ENCODE measurements at regions not wholly inside any gene's neighbourhood (a gene's known extent, or its start where the extent isn't known, plus 50 kb on each side); places are given as distances from the start of the nearest gene placed in this dataset.

GRCh38 chr16:73268366-73268993 is 220.6 kb upstream of the ZFHX3 start:
- Histone ChIP-seq H3K4me3 (ENCODE audit: low read length) (no peak overlapping the region), H3K4me1 (ENCODE audit: control insufficient read depth, low read depth, low read length) (no peaks in the 10 kb centered on the region), H3K9me3 (ENCODE audit: control insufficient read depth, low read depth, low read length) (no peaks in the 10 kb centered on the region), H3K36me3 (ENCODE audit: control insufficient read depth, low read depth, low read length) (no peaks in the 10 kb centered on the region), H3K9ac (ENCODE audit: low read length) (no peak overlapping the region), H3K27ac (ENCODE audit: low read length) (no peak overlapping the region), H3K27me3 (ENCODE audit: control insufficient read depth, insufficient read depth, low read length) (no peaks in the 10 kb centered on the region)

DNA sequence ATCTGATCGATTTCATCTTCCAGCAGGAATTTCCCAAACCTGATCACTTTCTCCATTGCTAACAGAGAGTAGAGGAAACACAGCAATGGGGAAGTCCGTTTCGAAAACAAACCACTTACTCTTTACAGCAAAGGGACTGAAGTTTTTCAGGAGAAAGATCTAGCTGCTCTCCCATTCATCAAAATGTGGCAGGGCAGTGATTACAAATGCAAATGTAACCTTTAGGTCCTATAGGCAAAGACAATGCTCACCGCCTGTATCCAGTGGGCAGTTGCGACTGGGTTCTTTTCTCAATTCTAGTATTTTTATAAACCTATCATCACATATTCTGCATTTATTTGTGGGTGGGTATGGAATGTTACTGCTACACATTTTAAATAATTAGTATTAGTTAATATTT is 218.0 kb upstream of the ZFHX3 start:
- H3K9ac ChIP-seq (ENCODE audit: low read length), result no peak overlapping the region
- H3K4me1 ChIP-seq (ENCODE audit: control insufficient read depth, low read depth, low read length), result no peaks in the 10 kb centered on the region
- no peak overlapping the region for H3K27ac ChIP-seq (ENCODE audit: low read length)
- H3K9me3 ChIP-seq (ENCODE audit: control insufficient read depth, low read depth, low read length), result no peaks in the 10 kb centered on the region
- no peaks in the 10 kb centered on the region for H3K27me3 ChIP-seq (ENCODE audit: control insufficient read depth, insufficient read depth, low read length)
- no peak overlapping the region for H3K4me3 ChIP-seq (ENCODE audit: low read length)
- H3K36me3 ChIP-seq (ENCODE audit: control insufficient read depth, low read depth, low read length), result no peaks in the 10 kb centered on the region

- Histone ChIP-seq H3K27ac (ENCODE audit: low read length) (no peak overlapping the region), H3K36me3 (ENCODE audit: control insufficient read depth, low read depth, low read length) (no peaks in the 10 kb centered on the region), H3K9ac (ENCODE audit: low read length) (no peak overlapping the region), H3K4me1 (ENCODE audit: control insufficient read depth, low read depth, low read length) (no peaks in the 10 kb centered on the region), H3K27me3 (ENCODE audit: control insufficient read depth, insufficient read depth, low read length) (no peaks in the 10 kb centered on the region), H3K4me3 (ENCODE audit: low read length) (no peak overlapping the region), H3K9me3 (ENCODE audit: control insufficient read depth, low read depth, low read length) (no peaks in the 10 kb centered on the region)
These were observed 217.4 kb upstream of the ZFHX3 start for GRCh38 chr16:73265124-73265837.

DNA sequence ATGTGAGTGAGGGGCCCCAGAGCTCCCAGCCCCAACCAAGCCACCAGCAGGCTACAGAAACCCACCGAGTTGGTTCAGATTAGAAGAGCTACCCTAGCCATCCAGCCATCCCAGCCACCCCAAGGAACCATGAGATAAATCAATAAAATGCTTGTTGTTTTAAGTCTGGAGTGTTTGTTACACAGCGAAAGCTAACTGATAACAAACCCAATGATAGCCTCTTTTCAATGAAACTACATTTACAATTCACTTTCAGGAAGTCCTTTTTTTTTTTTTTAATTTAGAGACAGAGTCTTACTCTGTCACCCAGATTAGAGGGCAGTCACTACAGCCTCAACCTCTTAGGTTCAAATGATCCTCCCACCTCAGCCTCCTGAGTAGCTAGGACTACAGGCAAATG is 215.0 kb upstream of the ZFHX3 start:
- Histone ChIP-seq H3K36me3 (ENCODE audit: control insufficient read depth, low read depth, low read length) (no peaks in the 10 kb centered on the region), H3K27ac (ENCODE audit: low read length) (no peak overlapping the region), H3K4me1 (ENCODE audit: control insufficient read depth, low read depth, low read length) (no peaks in the 10 kb centered on the region), H3K9me3 (ENCODE audit: control insufficient read depth, low read depth, low read length) (no peaks in the 10 kb centered on the region), H3K4me3 (ENCODE audit: low read length) (no peak overlapping the region), H3K9ac (ENCODE audit: low read length) (no peak overlapping the region), H3K27me3 (ENCODE audit: control insufficient read depth, insufficient read depth, low read length) (no peaks in the 10 kb centered on the region)

DNA sequence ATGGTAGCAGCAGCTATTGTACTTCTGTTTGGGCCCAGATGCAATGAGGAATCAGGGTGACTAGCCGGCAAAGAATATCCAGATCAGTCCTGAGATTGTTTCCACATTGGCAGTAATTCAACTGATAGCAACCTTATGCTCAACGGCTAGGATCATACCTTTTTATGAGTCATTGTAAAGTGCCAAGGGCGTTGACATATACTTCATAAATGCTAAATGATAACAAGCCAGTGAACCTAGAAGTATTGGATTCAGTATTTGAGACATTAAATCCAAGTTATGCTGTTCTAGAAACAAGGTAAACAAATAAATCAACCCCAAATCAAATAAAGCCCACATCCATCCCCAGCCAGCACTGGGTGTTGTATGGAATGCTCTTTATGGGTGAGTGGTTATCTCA is 207.1 kb upstream of the ZFHX3 start:
- H3K27me3 ChIP-seq (ENCODE audit: control insufficient read depth, insufficient read depth, low read length), result no peaks in the 10 kb centered on the region
- no peaks in the 10 kb centered on the region for H3K4me1 ChIP-seq (ENCODE audit: control insufficient read depth, low read depth, low read length)
- no peaks in the 10 kb centered on the region for H3K9me3 ChIP-seq (ENCODE audit: control insufficient read depth, low read depth, low read length)
- H3K4me3 ChIP-seq (ENCODE audit: low read length), result no peak overlapping the region
- no peak overlapping the region for H3K9ac ChIP-seq (ENCODE audit: low read length)
- H3K27ac ChIP-seq (ENCODE audit: low read length), result no peak overlapping the region
- H3K36me3 ChIP-seq (ENCODE audit: control insufficient read depth, low read depth, low read length), result no peaks in the 10 kb centered on the region

GRCh38 chr16:73253922-73254480 is 206.1 kb upstream of the ZFHX3 start:
- Histone ChIP-seq H3K9ac (ENCODE audit: low read length) (no peak overlapping the region), H3K4me1 (ENCODE audit: control insufficient read depth, low read depth, low read length) (no peaks in the 10 kb centered on the region), H3K9me3 (ENCODE audit: control insufficient read depth, low read depth, low read length) (no peaks in the 10 kb centered on the region), H3K27ac (ENCODE audit: low read length) (no peak overlapping the region), H3K27me3 (ENCODE audit: control insufficient read depth, insufficient read depth, low read length) (no peaks in the 10 kb centered on the region), H3K36me3 (ENCODE audit: control insufficient read depth, low read depth, low read length) (no peaks in the 10 kb centered on the region), H3K4me3 (ENCODE audit: low read length) (no peak overlapping the region)

GRCh38 chr16:73252446-73252845 is 204.5 kb upstream of the ZFHX3 start:
- Histone ChIP-seq H3K9me3 (ENCODE audit: control insufficient read depth, low read depth, low read length) (no peaks in the 10 kb centered on the region), H3K9ac (ENCODE audit: low read length) (no peak overlapping the region), H3K4me3 (ENCODE audit: low read length) (no peak overlapping the region), H3K27ac (ENCODE audit: low read length) (no peak overlapping the region), H3K4me1 (ENCODE audit: control insufficient read depth, low read depth, low read length) (no peaks in the 10 kb centered on the region), H3K36me3 (ENCODE audit: control insufficient read depth, low read depth, low read length) (no peaks in the 10 kb centered on the region), H3K27me3 (ENCODE audit: control insufficient read depth, insufficient read depth, low read length) (no peaks in the 10 kb centered on the region)

DNA sequence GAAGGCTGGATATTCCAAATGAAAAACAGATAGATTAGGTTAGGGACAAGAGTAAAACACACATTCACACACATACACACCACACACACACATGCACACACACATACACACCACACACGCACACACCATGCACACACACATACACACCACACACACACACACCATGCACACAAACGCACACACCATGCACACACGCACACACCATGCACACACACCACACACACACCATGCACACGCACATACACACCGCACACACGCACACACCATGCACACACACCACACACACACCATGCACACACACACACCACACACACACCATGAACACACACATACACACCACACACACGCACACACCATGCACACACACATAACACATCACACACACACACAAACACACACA is 203.7 kb upstream of the ZFHX3 start:
- Histone ChIP-seq H3K9ac (ENCODE audit: low read length) (no peak overlapping the region), H3K9me3 (ENCODE audit: control insufficient read depth, low read depth, low read length) (no peaks in the 10 kb centered on the region), H3K27ac (ENCODE audit: low read length) (no peak overlapping the region), H3K36me3 (ENCODE audit: control insufficient read depth, low read depth, low read length) (no peaks in the 10 kb centered on the region), H3K4me1 (ENCODE audit: control insufficient read depth, low read depth, low read length) (no peaks in the 10 kb centered on the region), H3K4me3 (ENCODE audit: low read length) (no peak overlapping the region), H3K27me3 (ENCODE audit: control insufficient read depth, insufficient read depth, low read length) (no peaks in the 10 kb centered on the region)

DNA sequence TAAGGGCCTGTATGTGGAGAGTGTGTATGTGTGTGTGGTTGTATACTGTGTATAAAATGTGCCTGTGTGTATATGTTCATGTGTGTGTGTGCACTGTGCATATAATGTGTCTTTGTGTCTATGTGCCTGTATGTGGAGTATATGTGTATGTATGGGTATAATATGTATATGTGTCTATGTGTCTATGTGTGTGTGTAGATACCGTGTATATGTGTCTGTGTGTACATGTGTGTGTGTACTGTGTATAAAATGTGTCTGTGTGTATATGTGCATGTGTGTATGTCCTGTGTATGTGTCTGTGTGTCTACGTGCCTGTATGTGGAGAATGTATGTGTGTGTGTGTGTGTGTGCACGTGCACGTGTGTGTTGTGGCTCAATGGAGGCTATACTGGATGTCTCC is 200.4 kb upstream of the ZFHX3 start:
- Histone ChIP-seq H3K9me3 (ENCODE audit: control insufficient read depth, low read depth, low read length) (no peaks in the 10 kb centered on the region), H3K36me3 (ENCODE audit: control insufficient read depth, low read depth, low read length) (no peaks in the 10 kb centered on the region), H3K27ac (ENCODE audit: low read length) (no peak overlapping the region), H3K9ac (ENCODE audit: low read length) (no peak overlapping the region), H3K4me3 (ENCODE audit: low read length) (no peak overlapping the region), H3K27me3 (ENCODE audit: control insufficient read depth, insufficient read depth, low read length) (no peaks in the 10 kb centered on the region), H3K4me1 (ENCODE audit: control insufficient read depth, low read depth, low read length) (no peaks in the 10 kb centered on the region)

DNA sequence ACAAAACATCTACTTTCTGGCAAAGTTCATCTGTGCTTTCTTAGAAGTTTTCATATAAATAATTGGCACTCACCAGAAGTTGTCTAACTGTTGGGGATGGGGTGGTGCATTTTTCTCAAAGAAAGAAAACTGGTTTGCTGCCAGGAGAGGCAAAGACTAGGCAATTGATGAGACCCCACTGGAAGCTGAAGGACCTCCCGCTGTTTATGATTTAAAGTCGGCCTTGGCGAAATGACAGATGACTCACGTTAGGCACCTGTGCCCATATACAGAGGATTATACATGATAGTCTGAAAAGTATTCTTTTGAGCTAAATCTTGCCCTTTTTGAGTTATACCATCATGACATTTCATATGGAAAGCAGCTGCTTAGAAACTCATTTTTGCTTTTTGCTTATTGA is 193.0 kb upstream of the ZFHX3 start:
- no peak overlapping the region for H3K4me3 ChIP-seq (ENCODE audit: low read length)
- no peak overlapping the region for H3K9ac ChIP-seq (ENCODE audit: low read length)
- H3K4me1 ChIP-seq (ENCODE audit: control insufficient read depth, low read depth, low read length), result no peaks in the 10 kb centered on the region
- no peaks in the 10 kb centered on the region for H3K9me3 ChIP-seq (ENCODE audit: control insufficient read depth, low read depth, low read length)
- no peaks in the 10 kb centered on the region for H3K27me3 ChIP-seq (ENCODE audit: control insufficient read depth, insufficient read depth, low read length)
- H3K27ac ChIP-seq (ENCODE audit: low read length), result no peak overlapping the region
- no peaks in the 10 kb centered on the region for H3K36me3 ChIP-seq (ENCODE audit: control insufficient read depth, low read depth, low read length)

DNA sequence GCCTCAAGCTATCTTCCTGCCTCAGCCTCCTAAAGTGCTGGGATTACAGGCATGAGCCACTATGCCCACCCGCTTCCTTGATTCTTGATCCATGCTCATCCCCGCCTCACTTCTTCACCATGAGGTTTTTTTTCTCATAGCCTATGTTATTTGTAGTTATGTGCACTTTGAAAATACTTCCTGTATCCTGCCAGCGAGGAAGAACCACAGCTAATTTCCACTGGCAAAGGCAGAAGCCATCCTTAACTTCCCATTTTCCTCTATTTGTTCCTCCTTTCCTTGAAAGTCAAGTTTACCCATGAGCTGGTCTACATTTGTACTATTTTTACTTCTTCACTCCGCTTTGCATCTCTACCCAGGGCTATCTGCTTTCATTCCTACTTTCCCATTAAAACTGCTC is 189.7 kb upstream of the ZFHX3 start:
- Histone ChIP-seq H3K9ac (ENCODE audit: low read length) (no peak overlapping the region), H3K27ac (ENCODE audit: low read length) (no peak overlapping the region), H3K4me3 (ENCODE audit: low read length) (no peak overlapping the region), H3K9me3 (ENCODE audit: control insufficient read depth, low read depth, low read length) (no peaks in the 10 kb centered on the region), H3K36me3 (ENCODE audit: control insufficient read depth, low read depth, low read length) (no peaks in the 10 kb centered on the region), H3K4me1 (ENCODE audit: control insufficient read depth, low read depth, low read length) (no peaks in the 10 kb centered on the region), H3K27me3 (ENCODE audit: control insufficient read depth, insufficient read depth, low read length) (no peaks in the 10 kb centered on the region)

DNA sequence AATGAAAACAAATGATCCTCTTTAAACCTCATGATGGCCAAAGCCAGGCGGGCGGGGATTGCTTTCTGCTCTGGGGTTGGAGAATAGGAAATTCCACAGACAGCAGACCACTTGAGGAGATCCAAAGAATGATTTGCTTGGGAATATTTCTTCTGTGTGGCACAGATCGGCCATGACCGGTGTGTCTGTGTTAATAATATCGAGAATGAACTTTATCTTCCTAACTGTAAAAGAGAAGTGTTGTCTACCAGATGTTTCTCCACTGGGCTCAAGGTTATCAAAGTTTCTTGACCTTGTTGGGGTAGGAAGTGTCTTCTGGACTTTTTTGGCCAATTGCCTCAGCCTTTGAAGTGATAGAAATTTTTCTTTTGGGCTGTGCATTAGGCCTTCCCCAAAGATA is 186.6 kb upstream of the ZFHX3 start:
- Histone ChIP-seq H3K4me3 (ENCODE audit: low read length) (no peak overlapping the region), H3K9me3 (ENCODE audit: control insufficient read depth, low read depth, low read length) (no peaks in the 10 kb centered on the region), H3K27me3 (ENCODE audit: control insufficient read depth, insufficient read depth, low read length) (no peaks in the 10 kb centered on the region), H3K27ac (ENCODE audit: low read length) (no peak overlapping the region), H3K4me1 (ENCODE audit: control insufficient read depth, low read depth, low read length) (no peaks in the 10 kb centered on the region), H3K36me3 (ENCODE audit: control insufficient read depth, low read depth, low read length) (no peaks in the 10 kb centered on the region), H3K9ac (ENCODE audit: low read length) (no peak overlapping the region)

Data from iPS-18a (cell line).